ENCODE measurements at regions not wholly inside any gene's neighbourhood (a gene's known extent, or its start where the extent isn't known, plus 50 kb on each side); places are given as distances from the start of the nearest gene placed in this dataset.

DNA sequence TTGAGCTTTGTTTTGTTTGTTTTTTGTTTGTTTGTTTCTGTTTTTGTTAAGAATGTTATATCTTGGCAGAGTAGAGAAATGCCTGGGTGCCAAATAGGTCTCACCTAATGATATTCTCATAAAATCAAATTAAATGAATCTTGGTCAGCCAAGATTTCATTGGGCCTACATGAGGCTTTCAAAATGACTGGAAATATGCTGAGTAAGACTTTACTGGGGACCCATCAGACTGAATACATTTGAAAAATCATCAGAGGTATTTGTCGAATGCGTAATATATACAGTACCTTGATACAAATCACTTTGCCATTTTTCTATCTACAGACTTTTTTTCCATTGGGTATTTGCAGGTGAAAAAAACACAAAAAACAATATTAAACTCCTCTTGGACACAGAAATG, 480.8 kb downstream of the CDH2 start:
- no peak for DNase-seq (ENCODE audit: low read depth in 4 of 4, low spot score in 1 of 4)

DNA sequence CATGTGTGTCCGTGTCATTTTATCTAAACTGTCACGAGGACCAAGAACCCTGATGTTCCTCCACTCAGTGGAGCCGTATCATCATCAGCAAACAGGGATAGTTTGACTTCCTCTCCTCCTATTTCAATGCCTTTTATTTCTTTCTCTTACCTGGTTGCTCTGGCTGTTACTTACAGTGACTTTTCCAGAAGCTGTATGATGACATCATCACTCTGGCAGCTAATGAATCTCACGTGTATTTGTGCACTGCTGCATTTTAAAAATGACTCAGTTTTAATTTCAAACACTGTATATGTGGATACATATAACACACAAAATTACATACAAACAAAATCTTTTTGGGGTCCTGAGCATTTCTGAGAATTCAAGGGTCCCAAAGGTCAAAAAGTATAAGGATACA, 481.4 kb downstream of the CDH2 start:
- no peak for DNase-seq (ENCODE audit: low read depth in 4 of 4, low spot score in 1 of 4)

- DNase-seq (ENCODE audit: low read depth in 4 of 4, low spot score in 1 of 4), result no peak
Measured at GRCh38 chr18:27695052-27695451, 481.9 kb downstream of the CDH2 start.

DNA sequence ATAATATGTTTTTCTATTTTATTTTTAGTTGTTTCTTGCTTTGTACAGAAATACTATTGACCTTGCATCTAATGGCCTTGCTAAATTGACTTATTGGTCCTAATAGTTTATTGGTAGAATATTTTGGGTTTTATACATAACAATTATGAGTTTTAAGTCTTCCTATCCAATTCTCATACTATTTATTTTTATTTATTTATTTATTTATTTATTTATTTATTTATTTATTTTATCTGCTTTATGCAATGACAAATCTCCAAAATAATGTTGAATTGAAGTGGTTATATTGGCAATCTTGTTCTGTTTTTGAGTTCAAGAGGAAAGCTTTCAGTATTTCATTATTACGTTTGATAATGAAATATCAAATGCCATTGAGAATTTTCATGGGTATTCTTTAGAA, 488.3 kb downstream of the CDH2 start:
- no peak for DNase-seq (ENCODE audit: low read depth in 4 of 4, low spot score in 1 of 4)

GRCh38 chr18:27687351-27687979, 489.5 kb downstream of the CDH2 start:
- DNase-seq (ENCODE audit: low read depth in 4 of 4, low spot score in 1 of 4), result no peak

GRCh38 chr18:27685807-27686412, 491.0 kb downstream of the CDH2 start:
- no peak for DNase-seq (ENCODE audit: low read depth in 4 of 4, low spot score in 1 of 4)

DNA sequence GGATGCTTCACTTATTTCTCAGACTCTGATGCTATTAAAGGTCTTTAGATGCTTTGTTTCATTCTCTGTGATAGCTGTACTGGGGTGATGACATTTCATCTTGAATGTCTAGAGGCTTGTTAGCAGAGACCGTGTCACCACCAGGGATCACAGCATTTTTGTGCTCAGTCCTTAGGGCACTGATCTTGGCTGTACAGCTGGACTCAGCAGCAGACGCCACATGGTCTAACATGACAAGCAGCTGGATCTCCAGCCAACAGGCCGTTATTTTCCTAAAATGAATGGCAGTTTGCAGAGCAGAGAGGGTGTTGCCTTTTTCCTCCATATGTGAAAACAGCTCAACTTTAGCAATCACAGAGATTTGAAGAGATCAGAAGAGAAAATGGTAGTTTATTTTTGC, 491.8 kb downstream of the CDH2 start:
- no peak for DNase-seq (ENCODE audit: low read depth in 4 of 4, low spot score in 1 of 4)

DNA sequence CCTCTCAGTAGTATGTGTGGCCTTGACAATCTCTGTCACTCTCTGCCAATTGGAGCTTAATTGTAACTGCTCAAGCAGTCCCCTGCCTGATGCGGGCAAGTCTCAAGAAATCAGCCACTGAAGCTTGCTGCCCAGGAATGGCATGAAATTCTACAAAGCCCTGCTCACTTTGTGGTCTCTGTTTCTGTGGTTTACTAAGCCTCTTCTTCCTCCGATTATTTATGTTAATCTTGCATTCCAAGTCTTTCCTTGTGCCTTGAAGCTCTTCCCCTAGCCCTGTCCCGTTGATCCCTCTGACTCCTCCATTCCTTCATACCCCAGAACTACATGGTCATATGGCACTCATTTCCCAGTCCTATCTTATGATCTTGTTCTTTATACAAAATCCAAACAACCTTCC, 489.3 kb upstream of the CHST9 start:
- DNase-seq (ENCODE audit: low read depth in 4 of 4, low spot score in 1 of 4), result no peak

DNA sequence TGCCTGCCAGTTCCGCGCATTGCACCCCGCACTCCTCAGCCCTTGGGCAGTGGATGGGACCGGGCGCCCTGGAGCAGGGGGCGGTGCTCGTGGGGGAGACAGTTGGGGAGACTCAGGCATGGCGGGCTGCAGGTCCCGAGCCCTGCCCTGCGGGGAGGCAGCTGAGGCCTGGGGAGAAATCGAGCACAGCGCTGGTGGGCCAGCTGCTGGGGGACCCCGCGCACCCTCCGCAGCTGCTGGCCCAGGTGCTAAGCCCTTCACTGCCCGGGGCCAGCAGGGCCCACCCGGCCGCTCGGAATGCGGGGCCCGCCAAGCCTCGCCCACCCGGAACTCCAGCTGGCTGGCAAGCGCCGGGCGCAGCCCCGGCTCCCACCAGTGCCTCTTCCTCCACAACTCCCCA, 488.8 kb upstream of the CHST9 start:
- DNase-seq (ENCODE audit: low read depth in 4 of 4, low spot score in 1 of 4), result no peak

GRCh38 chr18:27668158-27668557, 483.1 kb upstream of the CHST9 start:
- no peak for DNase-seq (ENCODE audit: low read depth in 4 of 4, low spot score in 1 of 4)

- DNase-seq (ENCODE audit: low read depth in 4 of 4, low spot score in 1 of 4), result no peak
Measured at GRCh38 chr18:27667064-27667463, 482.0 kb upstream of the CHST9 start.

- no peak for DNase-seq (ENCODE audit: low read depth in 4 of 4, low spot score in 1 of 4)
Measured at GRCh38 chr18:27666016-27666415, 480.9 kb upstream of the CHST9 start.

GRCh38 chr18:27665264-27665799, 480.2 kb upstream of the CHST9 start:
- DNase-seq (ENCODE audit: low read depth in 4 of 4, low spot score in 1 of 4), result no peak

GRCh38 chr18:27662949-27663348, 477.8 kb upstream of the CHST9 start:
- DNase-seq (ENCODE audit: low read depth in 4 of 4, low spot score in 1 of 4), result no peak

- DNase-seq (ENCODE audit: low read depth in 4 of 4, low spot score in 1 of 4), result no peak
Measured at GRCh38 chr18:27662537-27662936, 477.4 kb upstream of the CHST9 start.

- no peak for DNase-seq (ENCODE audit: low read depth in 4 of 4, low spot score in 1 of 4)
Measured at GRCh38 chr18:27661320-27662018, 476.4 kb upstream of the CHST9 start.

DNA sequence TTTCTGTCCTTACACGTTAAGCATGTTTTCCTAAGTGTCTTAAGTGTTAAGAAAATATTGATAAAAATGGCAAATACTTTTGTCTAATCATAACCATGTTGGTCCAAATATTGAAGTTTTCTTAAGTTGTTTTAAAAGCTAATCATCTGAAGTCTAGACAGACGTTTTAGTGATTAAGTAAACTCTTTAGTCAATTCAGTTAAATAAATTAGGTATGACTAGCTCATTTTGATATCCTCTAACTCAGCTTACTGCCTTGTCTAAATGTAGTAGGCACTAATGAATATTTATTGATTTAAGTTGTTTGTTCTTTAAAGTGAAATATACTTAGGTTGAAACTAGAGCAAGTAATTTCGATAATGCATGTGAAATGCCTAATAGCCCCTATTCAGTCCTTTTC, 471.8 kb upstream of the CHST9 start:
- DNase-seq (ENCODE audit: low read depth in 4 of 4, low spot score in 1 of 4), result no peak

- DNase-seq (ENCODE audit: low read depth in 4 of 4, low spot score in 1 of 4), result no peak
Measured at GRCh38 chr18:27656167-27656778, 471.2 kb upstream of the CHST9 start.

DNA sequence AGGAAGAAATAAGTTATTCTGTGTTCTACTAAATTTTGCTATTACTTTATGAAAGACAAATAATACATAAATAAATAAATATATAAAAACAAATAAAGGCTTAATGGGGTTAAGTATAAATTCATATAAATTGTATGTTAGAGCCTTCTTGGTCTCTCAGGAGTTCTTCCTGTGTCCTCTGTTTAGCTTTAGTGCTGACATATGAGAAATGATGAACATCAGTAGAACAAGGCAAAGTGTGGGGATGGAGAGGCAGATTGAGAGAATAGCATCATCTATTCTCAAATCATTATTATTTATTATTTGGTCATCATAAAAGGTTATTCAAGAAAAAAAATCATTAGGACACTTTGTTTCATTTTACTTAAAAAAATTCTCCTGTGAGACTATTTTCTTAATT, 468.1 kb upstream of the CHST9 start:
- no peak for DNase-seq (ENCODE audit: low read depth in 4 of 4, low spot score in 1 of 4)

DNA sequence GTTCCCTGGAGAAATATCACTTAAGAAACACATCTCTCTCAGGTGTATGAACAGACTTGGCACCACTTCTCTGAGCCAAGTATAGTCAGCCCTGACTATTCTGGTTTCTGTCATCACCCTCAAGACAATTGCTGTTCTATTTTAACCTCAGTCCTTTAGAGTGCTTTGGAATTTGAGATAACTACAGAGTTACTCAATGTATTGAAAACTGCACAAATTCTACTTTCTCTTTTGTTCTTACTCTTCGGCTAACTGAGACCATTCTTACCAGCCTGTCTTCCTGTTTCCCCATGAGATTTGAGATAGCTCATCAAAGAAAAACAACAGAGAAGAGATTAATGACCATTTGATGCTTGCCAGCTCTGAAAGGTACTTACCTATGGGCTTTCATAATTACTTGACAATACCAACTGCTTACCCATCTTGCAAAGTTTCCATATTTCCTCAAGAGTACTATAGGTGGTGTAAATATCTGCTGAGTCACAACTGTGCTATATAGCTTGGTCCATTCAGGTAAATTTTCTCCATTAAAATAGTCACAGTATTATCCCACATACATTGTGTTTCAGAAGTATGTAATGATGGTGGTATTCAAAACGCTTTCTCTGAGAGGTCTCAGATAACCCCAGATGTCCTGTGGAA, 467.5 kb upstream of the CHST9 start:
- no peak for DNase-seq (ENCODE audit: low read depth in 4 of 4, low spot score in 1 of 4)

DNA sequence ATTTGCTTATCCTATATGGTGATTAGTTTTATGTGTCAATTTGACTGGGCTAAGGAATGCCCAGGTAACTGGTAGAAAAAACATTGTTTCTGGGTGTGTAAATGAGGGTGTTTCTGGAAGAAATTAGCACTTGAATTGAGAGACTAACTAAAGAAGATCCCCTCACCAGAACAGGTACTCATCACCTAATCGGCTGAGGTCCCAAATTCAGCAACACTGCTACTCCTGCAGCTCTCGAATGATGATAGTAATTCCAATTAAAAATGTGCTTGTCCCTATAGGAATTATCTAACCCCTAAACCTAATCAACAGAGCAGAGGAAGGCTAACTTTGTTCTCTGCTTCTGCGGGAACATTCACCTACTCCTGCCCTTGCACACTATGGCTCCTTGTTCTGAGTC, 464.5 kb upstream of the CHST9 start:
- no peak for DNase-seq (ENCODE audit: low read depth in 4 of 4, low spot score in 1 of 4)

DNA sequence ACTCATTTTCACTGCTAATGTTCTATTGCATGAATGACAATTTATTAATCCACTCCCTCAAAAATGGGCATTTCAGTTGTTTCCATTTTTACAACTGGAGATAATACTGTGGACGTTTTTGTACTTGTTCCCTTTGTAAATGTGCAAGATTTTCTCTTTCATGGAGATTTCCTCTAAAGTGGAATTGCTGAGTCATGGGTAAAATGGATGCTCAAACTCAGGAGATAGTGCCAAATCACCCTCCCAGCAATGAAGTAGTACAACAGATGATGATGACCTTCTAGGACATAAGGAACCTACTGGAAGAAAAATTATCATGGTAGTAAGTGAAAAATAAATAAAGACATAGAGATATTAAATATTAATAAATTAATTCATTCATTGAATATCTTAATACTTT, 460.8 kb upstream of the CHST9 start:
- DNase-seq (ENCODE audit: low read depth in 4 of 4, low spot score in 1 of 4), result no peak

All from stimulated activated CD4-positive, alpha-beta T cell treated with anti-CD3 and anti-CD28 coated beads, Interleukin-1b, Interleukin-23, amount 100 ng/mL, for 24 hours (primary cell).